HL-60 (cell line): ENCODE measurements at regions not wholly inside any gene's neighbourhood (a gene's known extent, or its start where the extent isn't known, plus 50 kb on each side); places are given as distances from the start of the nearest gene placed in this dataset.

Experiments used
- DNase-seq, 2 experiments: peaks; one replicate each; pipeline ENCODE4 v3.0.0-alpha.2; 2010 to 2020; ENCODE audit warnings: low read depth in 1 of 2, low spot score in 1 of 2
- H3K27ac ChIP-seq: fragments of 250-450 bp; sonication (Bioruptor Pico); replicated peaks from 2 replicates; pipeline ENCODE4 v1.5.1; 2020; ENCODE audit warnings: mild to moderate bottlenecking, moderate library complexity
- H3K27me3 ChIP-seq: fragments of 250-450 bp; sonication (Bioruptor Pico); 2 replicates; pipeline ENCODE4 v1.5.1; 2021; ENCODE audit warnings: mild to moderate bottlenecking, moderate library complexity; ENCODE audit not compliant: insufficient read depth, poor library complexity, severe bottlenecking
- H3K4me3 ChIP-seq: replicated peaks from 2 replicates; pipeline ENCODE4 v1.5.1; 2011; ENCODE audit warnings: mild to moderate bottlenecking, control low read depth, low read length; ENCODE audit not compliant: insufficient read depth
- GABPA ChIP-seq: IDR thresholded peaks from 2 replicates; pipeline ENCODE4 v1.6.1; 2012; ENCODE audit warnings: low read depth
- POLR2AphosphoS5 ChIP-seq: IDR thresholded peaks from 2 replicates; pipeline ENCODE4 v1.6.1; 2012; ENCODE audit warnings: low read depth
- REST ChIP-seq: IDR thresholded peaks from 2 replicates; pipeline ENCODE4 v1.6.1; 2012; ENCODE audit warnings: low read depth; ENCODE audit not compliant: insufficient replicate concordance
- SPI1 ChIP-seq: IDR thresholded peaks from 2 replicates; pipeline ENCODE4 v1.6.1; 2012; ENCODE audit warnings: low read depth, mild to moderate bottlenecking, borderline replicate concordance
- TF ChIP-seq, protein P1 (sequence below): IDR thresholded peaks from one replicate; pipeline ENCODE4 v1.5.1; 2011; ENCODE audit warnings: low read length, control low read depth, inconsistent platforms; ENCODE audit not compliant: insufficient read depth

GRCh38 chr9:108534741-108535140 is 321.0 kb downstream of the ACTL7B start:
- no peak for DNase-seq
- no peak for TF ChIP-seq REST
- no peak for TF ChIP-seq SPI1
- TF ChIP-seq, protein P1, sequence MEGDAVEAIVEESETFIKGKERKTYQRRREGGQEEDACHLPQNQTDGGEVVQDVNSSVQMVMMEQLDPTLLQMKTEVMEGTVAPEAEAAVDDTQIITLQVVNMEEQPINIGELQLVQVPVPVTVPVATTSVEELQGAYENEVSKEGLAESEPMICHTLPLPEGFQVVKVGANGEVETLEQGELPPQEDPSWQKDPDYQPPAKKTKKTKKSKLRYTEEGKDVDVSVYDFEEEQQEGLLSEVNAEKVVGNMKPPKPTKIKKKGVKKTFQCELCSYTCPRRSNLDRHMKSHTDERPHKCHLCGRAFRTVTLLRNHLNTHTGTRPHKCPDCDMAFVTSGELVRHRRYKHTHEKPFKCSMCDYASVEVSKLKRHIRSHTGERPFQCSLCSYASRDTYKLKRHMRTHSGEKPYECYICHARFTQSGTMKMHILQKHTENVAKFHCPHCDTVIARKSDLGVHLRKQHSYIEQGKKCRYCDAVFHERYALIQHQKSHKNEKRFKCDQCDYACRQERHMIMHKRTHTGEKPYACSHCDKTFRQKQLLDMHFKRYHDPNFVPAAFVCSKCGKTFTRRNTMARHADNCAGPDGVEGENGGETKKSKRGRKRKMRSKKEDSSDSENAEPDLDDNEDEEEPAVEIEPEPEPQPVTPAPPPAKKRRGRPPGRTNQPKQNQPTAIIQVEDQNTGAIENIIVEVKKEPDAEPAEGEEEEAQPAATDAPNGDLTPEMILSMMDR = no peak
- TF ChIP-seq POLR2AphosphoS5 = no peak
- TF ChIP-seq GABPA = no peak
- no peak overlapping the region for H3K27ac ChIP-seq
- peaks cover 4% of the 10 kb centered on the region for H3K27me3 ChIP-seq
- no peak overlapping the region for H3K4me3 ChIP-seq

GRCh38 chr9:108530141-108530540 is 325.6 kb downstream of the ACTL7B start:
- Histone ChIP-seq H3K4me3 (no peak overlapping the region), H3K27me3 (peaks cover 4% of the 10 kb centered on the region), H3K27ac (no peak overlapping the region)
- no peak for DNase-seq
- TF ChIP-seq POLR2AphosphoS5 (no peak), SPI1 (no peak), REST (no peak), GABPA (no peak)

GRCh38 chr9:108528231-108528630 is 327.6 kb downstream of the ACTL7B start:
- no peak overlapping the region for H3K27ac ChIP-seq
- peaks cover 4% of the 10 kb centered on the region for H3K27me3 ChIP-seq
- no peak overlapping the region for H3K4me3 ChIP-seq
- no peak for DNase-seq
- TF ChIP-seq REST (no peak), SPI1 (no peak), GABPA (no peak), POLR2AphosphoS5 (no peak)
- TF ChIP-seq, protein P1 = no peak
